HS-27A (cell line): ENCODE measurements at regions not wholly inside any gene's neighbourhood (a gene's known extent, or its start where the extent isn't known, plus 50 kb on each side); places are given as distances from the start of the nearest gene placed in this dataset.
A peak's percentile ranks its signal among the peaks of the same experiment; 100 is the strongest.
"Not testable (repeated sequence)": the region's sequence is repeated elsewhere in the genome, so short reads cannot be mapped to it uniquely, and the experiment has no call there.

Source experiments
- DNase-seq: peaks from one replicate; pipeline ENCODE4 v3.0.0-alpha.2; 2012; ENCODE audit warnings: low read depth, missing footprints

DNA sequence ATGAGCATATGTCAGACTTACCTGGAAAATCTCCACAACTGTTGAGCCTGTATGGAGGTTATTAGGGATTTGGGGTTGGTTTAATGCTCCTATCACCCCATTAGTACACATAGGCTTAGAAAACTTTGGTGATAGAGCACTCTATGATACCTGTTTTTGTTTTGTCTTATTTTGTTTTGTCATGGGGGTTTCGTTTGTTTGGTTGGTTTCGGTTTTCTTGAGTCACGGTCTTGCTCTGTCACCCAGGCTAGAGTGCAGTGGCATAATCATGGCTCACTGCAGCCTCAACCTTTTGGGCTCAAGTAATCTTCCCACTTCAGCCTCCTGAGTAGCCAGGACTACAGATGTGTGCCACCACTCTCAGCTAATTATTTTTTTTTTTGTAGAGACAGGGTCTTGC, 70.0 kb downstream of the MZT1 start:
- no peak for DNase-seq

DNA sequence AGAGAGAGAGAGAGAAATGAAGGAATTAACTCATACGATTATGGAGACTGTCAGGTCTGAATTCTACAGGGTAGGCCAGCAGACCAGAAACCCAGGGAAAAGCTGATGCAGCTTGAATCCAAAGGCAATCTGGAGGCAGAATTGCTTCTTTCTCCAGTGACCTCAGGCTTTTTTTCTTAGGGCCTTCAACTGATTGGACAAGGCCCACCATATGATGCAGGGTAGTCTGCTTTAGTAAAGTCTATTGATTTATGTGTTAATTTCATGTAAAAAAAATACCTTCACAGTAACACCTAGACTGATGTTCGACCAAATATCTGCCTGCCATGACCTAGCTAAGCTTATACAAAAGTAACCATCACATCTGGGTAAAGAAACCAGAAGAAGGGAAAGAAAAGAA, 71.1 kb downstream of the MZT1 start:
- no peak for DNase-seq

DNA sequence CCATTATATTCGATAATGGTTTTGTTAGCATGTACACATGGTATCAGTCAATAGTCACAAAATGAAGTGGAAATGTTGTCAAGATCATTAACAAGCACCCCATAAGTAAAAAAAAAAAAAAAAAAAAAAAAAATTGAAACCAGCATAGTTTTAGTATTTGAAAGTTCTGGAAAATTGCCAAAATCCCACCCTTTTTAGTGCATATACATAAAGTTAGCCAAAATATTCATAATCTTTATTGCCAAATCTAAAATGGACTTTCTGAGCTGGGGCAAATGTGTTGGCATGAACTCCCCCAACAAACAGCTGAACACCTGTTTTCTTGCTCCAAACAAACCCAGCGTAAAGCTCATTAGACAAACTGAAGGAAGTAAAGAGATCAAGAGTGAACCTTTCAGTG, 73.9 kb downstream of the MZT1 start:
- DNase-seq = no peak

DNA sequence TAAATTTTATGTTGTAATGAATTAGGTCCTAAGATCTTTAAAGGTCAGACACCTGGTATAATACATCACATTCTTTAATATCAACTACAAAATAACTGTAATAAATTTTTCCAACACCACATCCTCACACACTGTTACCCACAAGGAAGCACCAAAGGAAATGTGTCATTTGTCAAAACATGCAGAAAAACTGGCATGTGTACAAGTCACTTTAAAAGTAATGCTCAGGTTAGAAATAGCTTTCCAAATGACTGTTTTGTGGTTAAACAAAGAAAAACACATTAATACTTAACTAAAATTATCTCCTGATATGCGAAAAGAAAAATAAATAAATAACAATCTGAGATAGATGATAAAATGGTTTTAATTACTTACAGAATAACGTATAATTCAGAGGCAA, 74.7 kb downstream of the MZT1 start:
- no peak for DNase-seq

DNA sequence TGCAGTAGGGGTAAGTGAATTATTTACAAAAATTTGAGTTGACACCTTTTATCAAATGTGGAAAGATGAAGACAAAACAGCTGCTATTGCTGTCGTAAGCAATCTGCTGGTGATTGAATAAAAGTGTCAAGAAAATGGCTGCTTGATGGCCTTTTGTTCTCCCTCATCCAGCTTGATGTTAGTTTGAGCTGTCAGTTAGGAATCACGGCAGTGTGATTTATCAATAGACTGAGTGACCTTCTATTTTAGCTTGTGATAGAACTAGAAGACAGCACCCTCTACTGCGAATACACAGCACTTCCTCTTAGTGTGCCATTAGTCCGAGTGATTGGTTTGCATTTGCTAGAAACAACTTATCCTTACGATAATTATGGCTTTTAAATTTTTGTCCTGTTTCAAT, 76.3 kb downstream of the MZT1 start:
- no peak for DNase-seq

DNA sequence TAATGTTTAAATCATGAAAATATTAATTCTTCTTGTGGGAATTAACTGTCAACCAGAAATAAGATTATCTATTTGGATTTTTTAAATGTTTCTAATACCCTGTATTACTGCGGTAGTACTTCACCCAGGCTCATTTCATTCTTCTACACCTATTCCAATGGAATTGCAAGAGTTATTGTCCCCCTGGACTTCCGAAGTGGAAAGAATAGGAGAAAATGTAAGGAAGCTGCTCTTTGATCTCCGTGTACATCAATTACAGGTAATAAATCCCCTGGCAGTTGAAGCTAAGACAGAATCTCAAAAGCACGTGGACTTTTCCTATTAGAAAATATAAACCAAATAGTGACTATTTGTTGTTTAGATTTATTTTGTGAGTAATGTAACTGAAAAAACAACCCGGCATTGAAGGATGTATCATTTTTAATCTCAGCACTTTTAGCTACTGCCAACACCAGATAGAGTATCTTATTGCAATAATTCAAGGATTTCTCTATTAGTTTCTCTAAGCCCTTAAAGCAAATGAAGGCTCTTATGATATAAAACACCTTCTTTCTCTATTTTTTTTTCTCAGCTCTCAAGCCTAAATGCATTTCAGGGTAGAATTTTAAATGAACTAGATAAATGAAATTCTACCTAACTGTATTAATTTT, 77.3 kb downstream of the MZT1 start:
- no peak for DNase-seq

DNA sequence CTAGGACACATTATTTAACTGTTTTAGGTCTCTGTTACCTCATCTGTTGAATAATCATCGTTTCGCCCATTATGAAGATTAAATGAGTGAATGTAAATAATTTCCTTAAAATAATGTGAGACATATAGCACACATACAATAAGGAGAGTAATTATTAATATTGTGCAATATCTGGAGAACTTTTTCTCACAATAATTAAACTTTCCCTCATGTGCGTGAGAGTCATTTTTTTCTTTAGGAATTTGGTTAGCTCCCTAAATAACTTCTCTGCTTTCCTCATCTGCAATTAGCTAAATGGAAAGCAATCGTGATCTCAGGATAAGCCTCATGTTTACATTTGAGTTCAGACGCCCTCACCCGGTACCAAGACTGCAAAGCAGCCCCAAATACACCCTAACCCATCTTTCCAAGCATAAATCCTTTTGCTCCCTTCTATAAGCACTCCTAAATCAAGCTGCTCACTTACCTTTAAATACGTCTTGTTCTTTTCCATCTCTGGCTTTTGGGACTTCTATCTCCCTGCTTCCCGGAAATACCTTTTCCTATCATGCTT, 78.8 kb downstream of the MZT1 start:
- no peak for DNase-seq

DNA sequence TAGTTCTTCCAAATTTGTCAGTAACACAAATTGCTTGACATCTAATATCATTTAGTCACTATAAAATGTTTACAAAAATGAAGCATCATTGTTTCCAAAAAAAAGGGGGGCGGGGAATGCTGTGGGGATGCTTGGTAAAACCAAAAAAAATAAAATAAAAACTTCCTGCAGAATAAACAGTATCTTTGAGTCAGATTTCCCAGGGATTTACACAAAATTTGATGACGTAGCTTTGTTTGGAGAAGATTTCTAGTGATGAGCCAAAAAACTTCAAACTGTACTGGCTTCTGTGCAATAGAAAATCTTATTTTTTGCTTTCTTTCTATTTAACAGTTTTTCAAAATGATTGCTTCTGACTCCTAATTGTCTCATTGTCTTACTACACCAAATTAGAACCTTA, 80.0 kb downstream of the MZT1 start:
- DNase-seq = no peak

DNA sequence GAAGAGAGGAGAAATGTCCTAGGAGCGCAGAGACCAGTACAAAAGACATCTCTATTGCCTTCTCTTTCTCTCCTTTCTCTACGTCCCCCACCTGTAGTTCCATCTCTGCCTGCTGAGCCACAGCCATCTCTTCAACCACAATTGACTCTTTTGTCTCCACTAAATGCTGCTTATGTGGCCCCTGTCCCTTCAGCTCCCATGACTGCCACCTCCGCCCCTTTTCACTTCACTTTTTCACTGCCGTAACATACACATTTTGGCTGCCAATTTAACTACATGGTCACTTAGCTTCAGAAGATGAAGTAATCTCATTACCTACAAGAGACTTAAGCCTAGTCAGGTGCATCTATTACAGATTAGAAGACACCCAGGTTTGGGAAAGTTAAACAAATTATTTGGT, 81.9 kb downstream of the MZT1 start:
- no peak for DNase-seq

DNA sequence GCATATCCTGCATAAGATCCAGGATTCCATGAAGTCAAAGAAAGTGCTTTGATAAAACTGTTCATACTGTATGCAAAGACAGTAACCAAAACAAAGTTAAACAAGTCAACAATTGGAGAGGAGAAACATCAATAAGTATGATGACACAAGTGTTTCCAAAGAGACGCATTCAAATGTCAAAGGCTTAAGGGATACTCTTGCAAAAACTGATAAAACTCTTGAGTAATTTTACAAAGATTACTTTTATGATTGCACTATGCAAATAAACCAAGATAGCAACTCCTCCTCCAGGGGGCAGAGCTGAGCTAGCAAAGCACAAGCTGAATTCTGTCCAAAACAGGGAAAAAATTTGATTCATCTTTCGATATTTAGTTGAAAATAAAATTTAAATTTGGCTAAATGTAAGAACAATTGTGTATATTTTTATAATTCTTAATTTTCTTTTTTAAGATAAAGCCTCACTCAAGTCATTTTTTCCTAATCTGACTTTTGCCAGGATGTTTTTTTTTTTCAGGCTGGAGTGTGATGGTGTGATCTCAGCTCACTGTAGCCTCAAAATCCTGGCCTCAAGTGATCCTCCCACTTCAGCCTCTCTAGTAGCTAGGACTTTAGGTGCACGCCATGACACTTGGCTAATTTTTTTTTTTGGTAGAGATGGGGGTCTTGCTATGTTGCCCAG, 84.0 kb downstream of the MZT1 start:
- DNase-seq = peak; percentile 11

DNA sequence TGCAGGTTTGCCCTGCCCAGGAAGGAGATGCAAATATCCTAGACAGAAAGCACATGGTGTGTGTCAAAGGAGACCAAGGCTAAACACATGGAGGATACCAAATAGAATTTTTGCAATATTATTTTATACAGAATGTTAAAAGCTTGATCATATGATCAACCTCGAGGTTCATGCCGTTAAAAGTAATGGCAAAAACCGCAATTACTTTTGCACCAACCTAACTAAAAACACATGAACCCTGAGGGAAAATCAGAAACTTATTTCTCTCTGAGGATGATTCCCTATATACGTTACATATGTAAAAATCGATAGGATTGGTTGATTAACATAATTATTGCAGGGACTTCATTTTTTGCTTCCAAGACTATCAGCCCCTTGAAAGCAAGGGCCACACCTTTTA, 88.1 kb downstream of the MZT1 start:
- no peak for DNase-seq

DNA sequence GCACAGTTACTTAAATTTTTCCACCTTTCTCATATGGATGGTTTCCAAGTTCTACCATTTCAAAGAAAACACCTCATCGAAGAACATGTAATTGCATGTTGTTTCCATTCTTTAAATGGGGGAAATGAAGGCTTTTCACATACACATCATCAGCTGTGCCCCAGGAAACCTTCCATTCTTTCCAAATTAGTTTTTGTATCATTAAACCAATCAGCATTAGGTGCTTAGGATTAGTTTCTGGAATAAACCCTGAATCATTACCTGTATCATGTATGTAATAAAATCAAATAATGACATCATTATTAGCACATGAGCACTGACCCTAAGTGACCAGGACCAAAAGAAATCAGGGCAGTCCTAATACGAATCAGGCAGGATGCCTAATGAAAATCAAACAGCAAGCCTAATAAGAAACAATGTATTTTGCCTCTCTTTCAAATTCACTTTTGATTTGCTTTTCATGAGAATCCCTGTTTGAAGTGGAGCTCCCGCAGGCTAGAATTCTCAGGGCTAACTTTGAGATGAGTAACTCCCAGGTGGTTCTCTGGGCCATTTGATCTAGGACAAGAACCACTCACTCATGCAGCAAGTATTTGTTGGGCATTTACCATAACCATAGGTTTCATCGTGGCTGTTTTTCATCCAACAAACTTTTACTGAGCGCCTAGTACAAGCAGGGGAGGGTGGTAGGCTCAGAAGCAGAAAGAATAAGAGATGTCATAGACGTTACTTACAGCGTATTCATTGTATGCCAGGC, 89.2 kb downstream of the MZT1 start:
- no peak for DNase-seq

DNA sequence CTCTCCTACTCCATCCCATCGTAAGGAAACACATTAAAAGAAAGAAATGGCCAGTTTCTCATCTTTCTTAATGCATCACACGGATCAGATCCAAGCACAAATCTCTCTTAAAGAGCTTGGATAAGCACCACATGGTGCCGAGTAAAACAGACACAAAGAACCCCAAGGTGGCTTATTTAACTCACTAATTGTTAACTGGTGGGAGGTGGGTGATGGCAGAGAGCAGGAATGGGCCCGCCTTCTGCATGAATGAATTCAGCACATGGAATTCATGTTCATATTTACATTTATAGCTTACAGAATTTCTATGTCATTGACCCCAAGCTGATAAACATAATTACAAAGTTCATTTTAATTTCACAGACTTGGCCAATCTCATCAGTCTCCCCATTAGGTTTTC, 89.9 kb downstream of the MZT1 start:
- DNase-seq = no peak

DNA sequence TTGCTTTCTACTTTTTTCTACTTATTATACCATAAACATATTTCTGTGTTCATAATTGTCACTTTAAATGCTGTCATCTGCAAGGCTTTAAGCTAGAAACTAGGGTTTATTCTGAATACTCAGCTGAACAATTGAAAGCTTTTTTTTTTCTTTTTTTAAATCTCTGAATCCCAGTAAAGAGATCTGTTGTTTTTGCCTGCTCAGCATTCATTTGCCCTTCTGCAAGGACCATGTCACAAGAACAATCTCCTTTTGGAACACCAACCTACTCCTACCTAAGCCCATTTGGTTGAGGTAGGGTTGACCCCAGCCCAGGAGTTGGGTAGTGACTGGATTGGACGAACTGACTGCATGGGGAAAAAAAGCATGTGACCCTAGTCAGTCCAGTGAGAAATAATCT, 92.6 kb downstream of the MZT1 start:
- DNase-seq = no peak

DNA sequence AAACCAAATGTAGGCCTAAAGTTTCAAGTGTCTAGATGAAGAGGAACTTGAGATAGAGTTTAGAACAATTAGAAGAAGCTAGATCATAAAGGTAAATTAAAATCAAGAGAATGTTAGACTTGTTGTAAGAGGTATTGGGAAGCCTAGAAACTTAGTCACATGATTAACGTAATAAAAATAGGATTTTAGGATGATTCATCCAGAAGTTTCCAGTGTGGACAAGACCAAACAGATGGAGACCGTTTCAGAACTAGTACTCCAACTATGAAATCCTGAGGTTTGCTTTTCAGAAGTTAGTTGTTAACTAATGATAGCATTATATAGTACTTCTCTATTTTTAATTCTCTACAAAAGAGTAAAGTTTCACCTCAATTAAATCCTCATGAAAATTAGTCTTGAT, 104.9 kb downstream of the MZT1 start:
- DNase-seq = no peak

DNA sequence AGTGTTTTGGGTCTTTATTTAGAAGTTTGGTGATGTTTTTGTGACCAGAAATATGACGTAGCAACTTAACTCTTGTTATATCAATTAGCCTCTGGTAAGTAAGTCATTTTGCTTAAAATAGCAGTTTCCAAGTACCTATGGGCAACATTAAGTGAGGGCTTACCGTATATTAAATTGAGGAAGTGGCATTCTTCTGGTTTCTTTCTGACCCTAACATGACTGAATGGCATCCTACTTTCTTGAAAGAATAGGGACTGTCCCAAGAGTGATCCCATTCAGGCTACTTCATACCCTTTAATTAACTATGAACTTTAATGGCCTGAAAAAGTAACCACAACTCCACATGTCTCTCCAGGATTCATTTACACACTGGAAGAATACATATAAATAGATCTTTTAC, 106.6 kb downstream of the MZT1 start:
- no peak for DNase-seq

DNA sequence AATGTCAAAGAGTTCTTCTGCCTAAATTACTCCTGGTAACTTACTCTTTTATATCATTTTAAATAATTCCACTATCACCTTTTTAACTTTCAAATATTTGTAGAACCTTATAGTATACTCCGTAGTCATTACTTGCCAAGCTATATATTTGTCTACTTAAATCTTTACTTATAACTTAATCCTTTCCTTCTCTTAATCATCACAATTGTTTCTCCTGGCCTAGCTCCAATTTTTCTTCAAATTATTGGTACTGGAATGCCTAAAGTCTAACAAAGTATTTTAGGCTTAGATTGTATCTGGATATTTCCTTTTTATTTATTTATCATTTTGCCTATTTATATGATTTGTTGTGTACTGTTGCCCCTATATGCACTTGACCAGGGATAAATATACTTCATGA, 109.5 kb downstream of the MZT1 start:
- DNase-seq = no peak

DNA sequence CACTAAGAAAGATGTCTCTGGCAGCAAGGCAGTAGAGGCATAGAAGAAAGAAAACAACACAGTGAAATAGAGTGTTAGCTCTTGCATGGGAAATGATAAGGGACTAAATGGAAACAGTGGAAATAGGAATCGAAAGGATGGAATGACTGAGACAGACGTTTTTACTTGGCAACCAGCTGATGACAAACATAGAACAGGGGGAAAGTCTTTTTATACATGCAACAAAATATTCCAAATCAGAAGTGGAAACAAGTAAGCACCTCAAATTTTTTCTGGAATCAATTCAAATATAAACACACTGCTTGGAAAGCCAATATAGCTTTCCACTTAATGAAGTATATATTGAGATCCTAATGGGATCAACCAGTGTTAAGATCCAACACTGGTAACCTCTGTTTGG, 110.2 kb downstream of the MZT1 start:
- no peak for DNase-seq

DNA sequence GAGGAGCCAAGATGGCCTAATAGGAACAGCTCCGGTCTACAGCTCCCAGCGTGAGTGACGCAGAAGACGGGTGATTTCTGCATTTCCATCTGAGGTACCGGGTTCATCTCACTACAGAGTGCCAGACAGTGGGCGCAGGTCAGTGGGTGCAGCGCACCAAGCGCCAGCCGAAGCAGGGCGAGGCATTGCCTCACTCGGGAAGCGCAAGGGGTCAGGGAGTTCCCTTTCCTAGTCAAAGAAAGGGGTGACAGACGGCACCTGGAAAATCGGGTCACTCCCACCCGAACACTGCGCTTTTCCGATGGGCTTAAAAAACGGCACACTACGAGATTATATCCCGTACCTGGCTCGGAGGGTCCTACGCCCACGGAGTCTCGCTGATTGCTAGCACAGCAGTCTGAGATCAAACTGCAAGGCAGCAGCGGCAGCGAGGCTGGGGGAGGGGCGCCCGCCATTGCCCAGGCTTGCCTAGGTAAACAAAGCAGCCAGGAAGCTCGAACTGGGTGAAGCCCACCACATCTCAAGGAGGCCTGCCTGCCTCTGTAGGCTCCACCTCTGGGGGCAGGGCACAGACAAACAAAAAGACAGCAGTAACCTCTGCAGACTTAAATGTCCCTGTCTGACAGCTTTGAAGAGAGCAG, 117.1 kb downstream of the MZT1 start:
- not testable (repeated sequence) for DNase-seq

DNA sequence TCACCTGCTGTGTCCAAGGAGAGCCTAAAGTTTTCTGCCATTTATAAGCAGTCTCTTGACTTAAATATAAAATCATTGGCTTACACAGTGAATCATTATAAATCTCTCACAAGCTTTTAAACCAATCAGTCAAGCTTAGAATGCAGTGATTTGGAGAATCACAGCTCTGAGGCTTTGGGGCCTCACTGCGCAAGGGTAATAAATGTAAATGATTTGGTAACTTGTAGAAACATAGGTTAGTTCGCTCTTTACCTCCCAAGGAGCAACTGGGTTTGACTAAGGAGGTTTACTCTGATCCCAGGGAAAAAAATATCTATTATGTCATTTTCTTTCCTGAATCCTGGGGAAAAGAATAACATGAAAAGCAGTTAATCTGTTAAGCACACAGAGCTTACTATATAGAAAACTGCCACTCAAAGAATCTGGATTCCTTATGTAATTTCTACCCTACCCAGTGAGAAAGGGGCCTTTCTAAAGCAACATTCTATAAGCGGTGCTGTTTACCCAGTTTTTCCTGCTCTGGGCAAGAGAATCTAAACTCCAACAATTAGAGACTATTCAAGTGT, 128.2 kb downstream of the MZT1 start:
- no peak for DNase-seq

DNA sequence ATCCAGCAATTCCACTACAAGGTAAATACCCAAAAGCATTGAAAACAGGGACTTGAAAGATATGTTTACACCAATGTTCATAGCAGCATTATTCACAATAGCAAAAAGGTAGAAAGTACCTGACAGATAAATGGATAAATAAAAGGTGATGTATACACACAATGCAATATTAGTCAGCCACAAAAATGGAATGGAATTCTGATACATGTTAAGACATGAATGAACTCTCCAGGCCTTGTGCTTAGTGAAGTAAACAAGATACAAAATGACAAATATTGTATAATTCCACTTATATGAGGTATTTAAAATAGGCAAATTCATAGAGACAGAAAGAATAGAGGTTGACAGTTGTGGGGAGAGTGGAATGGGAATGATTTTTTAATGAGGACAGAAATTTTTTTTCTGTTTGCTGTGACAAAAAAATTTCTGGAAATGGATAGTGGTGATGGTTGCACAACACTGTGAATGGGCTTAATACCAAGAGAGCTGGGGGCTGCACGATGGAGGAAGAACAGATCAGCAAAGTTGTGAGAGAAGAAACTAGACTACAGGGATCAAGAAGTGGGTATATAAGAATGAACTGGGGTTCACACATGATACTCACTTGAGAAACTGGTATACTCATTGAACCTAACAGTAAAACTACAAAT, 137.2 kb downstream of the MZT1 start:
- no peak for DNase-seq

DNA sequence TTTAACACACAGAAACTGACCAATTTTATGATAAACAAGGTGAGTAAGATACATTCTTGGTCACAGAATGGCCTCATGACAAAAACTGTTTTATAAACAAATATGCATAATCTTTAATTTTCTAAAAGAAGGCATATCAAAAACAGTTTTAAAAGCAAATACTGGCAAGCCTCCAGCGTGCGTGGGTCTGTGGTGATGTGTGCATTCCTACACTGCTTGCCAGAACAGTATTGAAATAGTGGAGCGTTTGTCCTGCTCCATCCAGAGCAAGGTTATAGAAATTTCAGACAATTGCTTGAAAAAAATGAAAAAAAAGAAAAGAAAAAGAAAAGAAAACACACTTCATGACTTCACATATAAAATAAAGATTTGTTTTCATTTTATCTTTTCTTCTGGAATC, 140.9 kb downstream of the MZT1 start:
- no peak for DNase-seq
